Gastrocnemius medialis (tissue), 4 donors: ENCODE measurements at regions not wholly inside any gene's neighbourhood (a gene's known extent, or its start where the extent isn't known, plus 50 kb on each side); places are given as distances from the start of the nearest gene placed in this dataset.

Experiments
- CTCF ChIP-seq, 5 experiments: fragments of 450-650 bp in 3 of 5; fragments of 200-600 bp in 2 of 5; sonication (generic) in 2 of 5; IDR thresholded peaks in 4 of 5; conservative IDR thresholded peaks in 1 of 5; 1 replicate in 4 of 5; 2 replicates in 1 of 5; pipeline ENCODE4 v1.5.1; 2016 to 2019; ENCODE audit warnings: antibody characterized with exemption in 5 of 5, mild to moderate bottlenecking in 3 of 5, moderate library complexity in 3 of 5
- POLR2A ChIP-seq, 2 donors: fragments of 450-650 bp; IDR thresholded peaks; one replicate each; pipeline ENCODE4 v1.6.1; 2017; ENCODE audit warnings: antibody characterized with exemption in 2 of 2, mild to moderate bottlenecking in 2 of 2, moderate library complexity in 2 of 2

DNA sequence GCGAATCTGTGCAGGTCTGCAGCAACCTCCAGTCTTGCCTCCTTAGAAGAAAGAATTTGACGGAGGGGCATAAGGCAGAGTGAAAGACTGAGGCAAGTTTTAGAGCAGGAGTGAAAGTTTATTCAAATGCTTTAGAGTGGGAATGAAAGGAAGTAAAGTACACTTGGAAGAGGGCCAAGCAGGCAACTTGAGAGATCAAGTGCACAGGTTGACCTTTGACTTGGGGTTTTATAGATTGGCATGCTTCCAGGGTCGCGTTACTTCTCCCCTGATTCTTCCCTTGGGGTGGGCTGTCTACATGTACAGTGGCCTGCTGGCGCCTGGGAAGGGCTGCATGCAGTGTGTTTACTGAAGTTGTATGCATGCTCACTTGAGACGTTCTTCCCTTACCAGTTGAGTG lies 127.2 kb upstream of the FER start:
- TF ChIP-seq POLR2A (IDR thresholded peaks at IDR 0.05), result no peak
- TF ChIP-seq CTCF (IDR thresholded peaks at IDR 0.05 in 4 of 5, conservative IDR thresholded peaks at IDR 0.05 in 1 of 5), result no peak
